GM19023 (cell line): ENCODE measurements at regions not wholly inside any gene's neighbourhood (a gene's known extent, or its start where the extent isn't known, plus 50 kb on each side); places are given as distances from the start of the nearest gene placed in this dataset.
"Not testable (repeated sequence)": the region's sequence is repeated elsewhere in the genome, so short reads cannot be mapped to it uniquely, and the experiment has no call there.

Experiments
- ATAC-seq: cut with Tn5 transposase; IDR thresholded peaks from one replicate; pipeline ENCODE4 v1.9.1; 2021; ENCODE audit warnings: mild to moderate bottlenecking, moderate library complexity; ENCODE audit not compliant: unreplicated experiment

- not testable (repeated sequence) for ATAC-seq
Measured at GRCh38 chr18:30839056-30839561, 203.4 kb downstream of the DSC3 start.

GRCh38 chr18:30828700-30829099, 213.8 kb downstream of the DSC3 start:
- ATAC-seq: no peak

GRCh38 chr18:30819619-30820018, 222.9 kb downstream of the DSC3 start:
- no peak for ATAC-seq

GRCh38 chr18:30814446-30814845, 228.1 kb downstream of the DSC3 start:
- ATAC-seq: no peak

GRCh38 chr18:30811580-30811979, 231.0 kb downstream of the DSC3 start:
- ATAC-seq: no peak

- no peak for ATAC-seq
Measured at GRCh38 chr18:30810580-30810979, 232.0 kb downstream of the DSC3 start.

GRCh38 chr18:30806823-30807222, 235.7 kb downstream of the DSC3 start:
- no peak for ATAC-seq

- ATAC-seq: no peak
Measured at GRCh38 chr18:30800800-30801199, 241.7 kb downstream of the DSC3 start.

- ATAC-seq: no peak
Measured at GRCh38 chr18:30792051-30792450, 250.5 kb downstream of the DSC3 start.

GRCh38 chr18:30788411-30788991, 254.0 kb downstream of the DSC3 start:
- not testable (repeated sequence) for ATAC-seq

- ATAC-seq: no peak
Measured at GRCh38 chr18:30787410-30787809, 255.1 kb downstream of the DSC3 start.

- no peak for ATAC-seq
Measured at GRCh38 chr18:30781601-30782000, 260.9 kb downstream of the DSC3 start.

GRCh38 chr18:30775629-30776028, 266.9 kb downstream of the DSC3 start:
- no peak for ATAC-seq

GRCh38 chr18:30772170-30772569, 270.4 kb downstream of the DSC3 start:
- not testable (repeated sequence) for ATAC-seq

- no peak for ATAC-seq
Measured at GRCh38 chr18:30766053-30766452, 276.5 kb downstream of the DSC3 start.

- no peak for ATAC-seq
Measured at GRCh38 chr18:30765247-30765646, 277.3 kb downstream of the DSC3 start.

GRCh38 chr18:30763902-30764350, 278.6 kb downstream of the DSC3 start:
- no peak for ATAC-seq

GRCh38 chr18:30754846-30755245, 287.7 kb downstream of the DSC3 start:
- no peak for ATAC-seq

- ATAC-seq: no peak
Measured at GRCh38 chr18:30748541-30748940, 294.0 kb downstream of the DSC3 start.

- ATAC-seq: no peak
Measured at GRCh38 chr18:30746224-30746623, 296.3 kb downstream of the DSC3 start.

- ATAC-seq: no peak
Measured at GRCh38 chr18:30743033-30743432, 299.5 kb downstream of the DSC3 start.

- ATAC-seq: no peak
Measured at GRCh38 chr18:30730915-30731314, 311.6 kb downstream of the DSC3 start.

GRCh38 chr18:30727849-30728248, 314.7 kb downstream of the DSC3 start:
- no peak for ATAC-seq
